HG02981 (cell line): ENCODE measurements at regions not wholly inside any gene's neighbourhood (a gene's known extent, or its start where the extent isn't known, plus 50 kb on each side); places are given as distances from the start of the nearest gene placed in this dataset.

Experiments
- ATAC-seq: cut with Tn5 transposase; IDR thresholded peaks from one replicate; pipeline ENCODE4 v1.9.1; 2021; ENCODE audit warnings: mild to moderate bottlenecking, moderate library complexity; ENCODE audit not compliant: unreplicated experiment

GRCh38 chr15:95869920-95870319 is 460.6 kb upstream of the NR2F2 start:
- no peak for ATAC-seq

- no peak for ATAC-seq
Measured at GRCh38 chr15:95872366-95872771, 458.1 kb upstream of the NR2F2 start.

GRCh38 chr15:95874637-95875036 is 455.9 kb upstream of the NR2F2 start:
- ATAC-seq, result no peak

- ATAC-seq, result no peak
Measured at GRCh38 chr15:95875121-95875643, 455.3 kb upstream of the NR2F2 start.

DNA sequence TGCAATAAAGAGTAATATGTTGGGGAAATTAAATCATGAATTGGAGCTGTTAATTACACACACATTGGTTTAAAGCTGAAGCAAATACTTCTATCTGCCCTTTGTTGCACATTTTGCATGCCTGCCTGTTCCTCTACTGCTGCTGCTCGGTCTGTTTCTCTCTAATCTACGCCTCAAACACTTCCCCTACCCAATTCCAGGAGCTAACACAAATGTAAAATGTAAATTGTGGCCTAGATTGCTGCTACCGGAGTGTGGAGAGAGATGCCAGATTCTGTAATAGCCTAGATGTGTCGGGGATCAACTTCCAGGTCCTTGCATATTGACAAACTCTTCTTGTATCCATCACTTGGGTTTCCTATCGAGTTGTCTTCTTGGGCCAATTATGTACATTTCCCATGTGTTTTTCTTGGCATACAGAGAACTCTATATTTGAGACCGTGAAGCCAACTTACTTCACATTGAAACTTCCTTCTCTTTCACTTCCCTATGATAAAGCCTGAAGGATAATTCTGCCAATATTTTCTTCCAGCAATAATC is 450.4 kb upstream of the NR2F2 start:
- no peak for ATAC-seq

- ATAC-seq, result no peak
Measured at GRCh38 chr15:95880630-95881029, 449.9 kb upstream of the NR2F2 start.

DNA sequence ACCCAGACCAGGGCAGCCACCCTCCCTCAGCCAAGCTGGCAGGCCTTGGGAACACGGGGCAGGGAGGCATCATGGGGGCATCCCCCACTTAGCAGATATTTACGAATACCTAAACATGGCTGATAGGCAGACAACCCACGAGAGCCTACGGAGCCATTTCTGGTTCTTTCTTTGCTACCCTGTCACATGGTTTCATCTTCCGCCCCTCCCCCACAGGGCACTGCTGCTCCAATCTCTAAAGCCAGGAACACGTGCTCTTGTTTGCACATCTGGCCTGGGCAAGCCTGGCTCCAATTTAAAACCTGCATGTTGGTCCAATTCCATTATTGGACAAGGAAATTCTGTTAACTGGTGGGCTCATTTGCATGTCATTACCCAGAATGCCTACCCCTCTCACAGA is 447.4 kb upstream of the NR2F2 start:
- ATAC-seq, result no peak

DNA sequence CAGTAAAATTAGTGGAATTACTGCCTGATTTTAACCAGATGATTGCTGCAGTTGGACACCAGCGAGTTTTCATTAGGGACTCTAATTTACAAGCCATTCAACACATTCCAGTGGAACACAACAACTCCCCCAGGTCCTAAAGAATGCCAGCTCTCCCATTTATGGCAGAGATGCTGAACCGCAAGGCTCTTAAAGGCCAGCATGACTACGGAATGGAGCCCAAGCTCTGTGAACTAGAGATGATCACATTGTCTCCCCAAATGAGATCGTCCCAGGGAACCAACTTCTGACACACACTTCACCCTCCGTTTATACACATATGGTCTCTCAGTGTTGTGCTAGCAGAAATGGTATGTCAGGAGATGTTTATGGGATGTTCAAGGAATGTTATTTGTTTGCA is 446.2 kb upstream of the NR2F2 start:
- no peak for ATAC-seq

DNA sequence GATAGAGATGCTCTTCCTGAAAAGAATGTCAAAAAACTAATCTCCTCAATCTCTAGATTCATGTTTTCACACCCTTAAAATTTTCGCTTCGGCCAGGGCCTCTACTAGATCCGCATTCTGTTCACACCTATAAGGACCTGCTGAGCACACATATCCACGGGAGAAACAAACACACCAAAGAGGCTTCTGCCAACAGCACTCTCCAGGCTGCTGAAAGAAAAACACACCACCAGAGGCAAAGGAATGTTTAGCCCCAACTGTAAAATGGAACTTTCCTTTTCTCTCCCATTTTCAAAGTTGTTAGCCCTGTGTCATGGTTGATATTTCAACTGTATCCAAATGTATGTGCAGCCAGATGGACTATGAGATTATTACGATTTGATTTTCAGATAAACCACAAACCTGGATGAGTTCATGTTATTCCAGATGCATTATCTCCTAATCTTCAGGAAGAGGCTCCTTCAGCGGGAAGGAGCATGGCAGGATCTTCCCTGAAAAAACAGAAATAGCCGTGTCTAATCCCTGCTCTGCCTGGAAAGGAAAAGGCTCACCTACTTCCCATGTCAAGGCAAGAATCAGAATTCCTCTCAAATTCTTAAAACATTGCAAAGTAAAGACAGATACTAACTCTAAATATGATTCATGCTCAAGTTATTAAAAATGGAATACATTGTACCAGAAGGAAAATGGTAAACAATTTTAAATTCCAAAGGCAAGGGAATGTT is 442.7 kb upstream of the NR2F2 start:
- no peak for ATAC-seq

GRCh38 chr15:95888762-95889161 is 441.7 kb upstream of the NR2F2 start:
- no peak for ATAC-seq

- ATAC-seq, result no peak
Measured at GRCh38 chr15:95894407-95894956, 436.0 kb upstream of the NR2F2 start.

DNA sequence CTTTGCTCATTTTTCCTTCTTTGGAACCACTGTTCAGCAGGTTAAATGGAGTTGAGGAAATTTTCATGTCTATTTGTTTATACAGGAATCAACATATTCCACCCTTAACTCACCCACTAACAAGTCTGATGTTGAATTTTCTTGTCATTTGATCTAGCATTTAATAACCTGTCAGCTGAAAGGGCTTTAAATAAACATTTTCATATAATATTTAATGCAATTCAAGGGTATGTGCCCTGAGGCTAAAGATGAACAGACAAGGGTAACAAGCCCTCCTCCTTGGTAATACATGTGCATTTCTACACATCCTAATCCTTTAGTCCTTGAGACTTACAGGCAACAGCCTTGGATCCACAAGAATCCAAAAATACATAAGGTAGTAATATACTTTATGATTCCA is 435.0 kb upstream of the NR2F2 start:
- no peak for ATAC-seq

DNA sequence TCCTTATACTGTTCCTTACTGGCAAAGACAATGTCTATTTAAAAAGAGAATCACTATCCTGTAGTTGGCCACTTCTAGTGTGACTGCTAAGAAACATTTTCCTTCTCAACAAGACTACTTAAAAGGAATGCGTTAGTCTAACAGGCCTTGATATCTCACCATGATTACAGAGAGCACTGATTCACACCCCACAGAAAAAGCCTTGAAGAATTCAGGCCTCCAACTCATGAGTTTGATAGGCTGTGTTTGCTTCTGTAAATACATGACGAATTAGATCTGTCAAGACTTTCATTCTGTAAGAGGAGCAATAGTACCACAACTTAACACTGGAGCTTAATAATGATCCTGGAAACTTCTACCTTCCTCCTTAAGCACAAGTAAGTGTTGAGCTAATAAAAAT is 432.8 kb upstream of the NR2F2 start:
- no peak for ATAC-seq

GRCh38 chr15:95898761-95899160 is 431.7 kb upstream of the NR2F2 start:
- no peak for ATAC-seq

DNA sequence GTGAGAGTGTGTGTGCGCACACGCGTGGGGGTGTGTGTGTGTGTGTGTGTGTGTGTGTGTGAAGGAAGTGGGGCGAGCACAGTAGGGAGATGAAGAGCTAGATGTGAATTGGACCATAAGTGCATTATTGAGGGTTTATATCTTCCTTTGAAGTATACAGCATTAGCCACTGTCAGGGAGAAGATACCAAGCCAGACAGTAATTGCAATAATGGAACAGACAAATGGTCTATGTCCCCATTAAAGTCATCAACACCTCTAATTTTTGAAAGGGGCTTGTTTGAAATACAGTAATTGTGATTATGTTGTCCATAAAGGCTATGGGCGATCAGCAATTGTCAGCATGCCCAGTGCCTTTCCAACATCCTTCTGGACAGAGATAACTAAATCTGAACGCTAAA is 429.2 kb upstream of the NR2F2 start:
- ATAC-seq, result no peak

- ATAC-seq, result no peak
Measured at GRCh38 chr15:95902606-95903005, 427.9 kb upstream of the NR2F2 start.

- no peak for ATAC-seq
Measured at GRCh38 chr15:95903352-95903751, 427.1 kb upstream of the NR2F2 start.

DNA sequence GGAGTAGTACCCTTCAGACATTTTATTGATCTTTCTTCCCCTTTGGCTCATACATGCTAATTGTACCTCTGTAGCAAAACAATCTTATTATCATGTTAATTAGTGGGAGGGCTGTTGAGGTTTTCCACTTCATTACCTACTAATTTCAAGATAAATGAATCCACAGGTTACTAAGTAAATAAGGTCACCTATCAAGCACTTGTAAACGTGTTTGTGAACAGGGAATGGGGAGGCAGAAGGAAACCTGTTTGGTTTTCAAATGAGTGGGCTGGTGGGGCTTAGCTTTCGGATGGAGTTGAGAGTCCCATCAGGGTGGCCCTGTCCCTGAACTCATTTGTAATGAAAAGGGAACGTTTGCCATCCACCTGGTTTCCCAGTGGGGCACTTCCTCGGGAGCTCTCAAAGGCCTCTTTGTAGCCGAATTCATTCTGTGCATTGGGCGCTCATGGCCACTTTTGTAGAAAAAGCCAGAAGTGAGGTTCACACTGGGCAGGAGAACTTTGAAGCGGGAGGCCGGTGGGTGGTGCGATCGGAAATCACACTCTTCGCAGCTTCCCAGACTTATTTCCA is 419.8 kb upstream of the NR2F2 start:
- no peak for ATAC-seq

DNA sequence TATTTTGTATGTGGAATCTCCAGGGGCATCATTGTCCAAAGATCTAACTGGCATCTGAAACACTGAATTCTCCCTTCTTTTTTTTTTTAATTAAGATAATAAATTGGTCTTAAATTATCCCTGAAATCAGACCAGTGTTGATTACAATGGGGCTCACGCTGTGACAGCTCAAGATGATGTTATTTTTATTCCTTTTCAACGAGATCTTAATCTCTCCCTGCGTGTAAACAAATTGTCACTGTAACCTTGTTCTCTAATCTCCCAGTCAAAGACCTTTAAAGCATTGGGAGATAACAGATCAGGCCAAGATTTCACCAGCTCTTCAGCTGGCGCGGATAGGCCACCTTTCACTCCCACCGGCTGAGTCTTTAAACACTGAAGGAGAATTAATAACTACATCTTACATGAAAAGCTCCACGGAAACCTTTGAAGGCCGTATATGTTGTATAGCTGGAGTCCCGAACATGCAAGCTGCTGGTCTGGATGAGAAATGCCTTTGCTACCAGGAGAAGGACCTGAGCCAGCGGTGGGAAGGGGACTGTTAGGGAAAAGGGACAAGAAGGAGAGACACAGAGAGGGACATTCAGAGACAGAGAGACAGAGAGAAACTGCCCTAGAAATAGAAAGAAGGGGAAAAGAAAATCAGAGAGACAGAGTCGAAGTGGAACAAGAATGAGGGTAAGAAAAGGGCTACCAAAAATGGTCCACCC is 418.8 kb upstream of the NR2F2 start:
- no peak for ATAC-seq

DNA sequence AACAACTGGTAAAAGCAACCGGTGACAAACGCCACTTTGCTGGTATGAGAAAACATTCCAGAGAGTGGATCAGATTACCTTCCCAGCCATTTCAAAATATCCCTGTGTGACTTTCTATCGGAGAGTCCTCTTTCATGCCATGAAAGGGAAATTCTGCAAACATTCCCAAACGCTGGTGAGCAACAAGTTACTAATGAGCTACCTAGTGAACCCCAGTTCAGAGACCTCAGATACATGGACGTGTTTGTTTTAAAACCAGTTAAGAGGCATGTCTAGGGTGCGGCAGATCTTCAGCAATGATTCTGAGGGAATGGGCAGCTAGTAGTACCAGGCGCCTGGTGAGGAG is 418.2 kb upstream of the NR2F2 start:
- ATAC-seq, result no peak

DNA sequence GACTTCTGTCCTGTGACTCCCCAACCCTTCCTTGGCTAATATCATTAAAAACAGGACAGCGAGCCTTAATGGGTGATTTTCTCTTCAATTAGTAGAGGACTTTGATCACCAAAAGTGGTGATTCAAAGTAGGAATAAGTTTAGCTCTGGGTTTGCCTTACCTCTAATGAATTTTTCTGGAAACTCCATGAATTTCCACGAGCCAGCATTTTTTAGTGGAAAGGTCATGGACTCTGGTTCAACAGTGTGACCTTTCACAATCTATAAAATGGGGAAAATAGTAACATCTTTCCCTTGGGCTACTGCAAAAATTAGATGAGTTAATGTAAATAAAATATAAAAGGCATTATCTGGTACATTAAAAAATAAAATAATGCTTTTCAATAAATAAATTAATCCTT is 417.8 kb upstream of the NR2F2 start:
- no peak for ATAC-seq

DNA sequence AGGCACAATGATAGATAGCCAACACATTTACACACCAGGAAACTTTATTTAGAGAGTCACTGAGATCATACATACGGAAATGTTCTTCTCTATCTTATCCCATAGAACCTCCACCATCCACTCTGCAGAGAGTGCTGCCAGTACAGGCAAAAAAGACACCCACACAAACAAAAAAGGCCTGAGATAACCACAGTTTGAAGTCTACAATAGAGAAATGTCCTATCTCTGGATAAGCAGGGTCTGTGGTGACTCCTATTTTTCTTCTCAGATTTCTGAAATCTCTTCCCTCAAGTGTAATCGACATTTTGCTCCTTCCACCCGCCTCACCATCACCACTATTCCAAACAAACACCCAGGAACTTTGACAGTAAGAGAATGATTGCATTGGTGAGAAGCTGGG is 413.9 kb upstream of the NR2F2 start:
- ATAC-seq, result no peak
